HEK293T (cell line): ENCODE measurements at regions not wholly inside any gene's neighbourhood (a gene's known extent, or its start where the extent isn't known, plus 50 kb on each side); places are given as distances from the start of the nearest gene placed in this dataset.

ENCODE experiments used
- CTCF ChIA-PET: fragments of 350-600 bp; formaldehyde crosslinking; extraction: SDS; loops from one replicate; lab custom pipeline; 2021; ENCODE audit warnings: antibody characterized with exemption, inconsistent platforms; lab: Yijun Ruan, JAX
- POLR2A ChIA-PET: fragments of 350-600 bp; formaldehyde crosslinking; extraction: SDS; loops from one replicate; lab custom pipeline; 2020; ENCODE audit warnings: antibody characterized with exemption, inconsistent platforms; lab: Yijun Ruan, JAX
- DNase-seq: peaks from one replicate; pipeline ENCODE4 v3.0.0; 2012; ENCODE audit warnings: mixed read lengths; ENCODE audit errors: extremely low spot score
- ARNT ChIP-seq: fragments of 450-650 bp; IDR thresholded peaks from 2 replicates; pipeline ENCODE4 v1.6.1; 2017; ENCODE audit warnings: mild to moderate bottlenecking
- BHLHE40 ChIP-seq: fragments of 450-650 bp; IDR thresholded peaks from 2 replicates; pipeline ENCODE4 v1.6.1; 2016; ENCODE audit warnings: mild to moderate bottlenecking, moderate library complexity, borderline replicate concordance
- CTBP1 ChIP-seq: fragments of 450-650 bp; IDR thresholded peaks from 2 replicates; pipeline ENCODE4 v1.6.1; 2016; ENCODE audit warnings: borderline replicate concordance
- ELF4 ChIP-seq: fragments of 450-650 bp; IDR thresholded peaks from 2 replicates; pipeline ENCODE4 v1.6.1; 2017; ENCODE audit warnings: antibody characterized with exemption
- FOXA1 ChIP-seq: fragments of 450-650 bp; IDR thresholded peaks from 2 replicates; pipeline ENCODE4 v1.6.1; 2016; ENCODE audit warnings: mild to moderate bottlenecking
- FOXK2 ChIP-seq: fragments of 450-650 bp; IDR thresholded peaks from 2 replicates; pipeline ENCODE4 v1.6.1; 2016; ENCODE audit warnings: mild to moderate bottlenecking
- FOXM1 ChIP-seq: fragments of 450-650 bp; IDR thresholded peaks from 2 replicates; pipeline ENCODE4 v1.6.1; 2017; ENCODE audit warnings: mild to moderate bottlenecking, borderline replicate concordance
- HDGF ChIP-seq: fragments of 450-650 bp; IDR thresholded peaks from 2 replicates; pipeline ENCODE4 v1.6.1; 2017; ENCODE audit warnings: antibody characterized with exemption, borderline replicate concordance
- L3MBTL2 ChIP-seq: fragments of 450-650 bp; conservative IDR thresholded peaks from 2 replicates; pipeline ENCODE4 v1.6.1; 2016; ENCODE audit warnings: mild to moderate bottlenecking
- LEF1 ChIP-seq: fragments of 450-650 bp; IDR thresholded peaks from 2 replicates; pipeline ENCODE4 v1.6.1; 2017; ENCODE audit warnings: mild to moderate bottlenecking, borderline replicate concordance
- NFRKB ChIP-seq: fragments of 450-650 bp; IDR thresholded peaks from 2 replicates; pipeline ENCODE4 v1.6.1; 2016; ENCODE audit warnings: mild to moderate bottlenecking, moderate library complexity
- SP1 ChIP-seq: fragments of 450-650 bp; IDR thresholded peaks from 2 replicates; pipeline ENCODE4 v1.6.1; 2017
- SUZ12 ChIP-seq: fragments of 450-650 bp; IDR thresholded peaks from 2 replicates; pipeline ENCODE4 v1.6.1; 2016; ENCODE audit warnings: mild to moderate bottlenecking
- TARDBP ChIP-seq: fragments of 450-650 bp; IDR thresholded peaks from 2 replicates; pipeline ENCODE4 v1.6.1; 2016
- ZNF384 ChIP-seq: fragments of 450-650 bp; IDR thresholded peaks from 2 replicates; pipeline ENCODE4 v1.6.1; 2016
- TF ChIP-seq, protein P1 (sequence below): fragments of 450-650 bp; IDR thresholded peaks from 2 replicates; pipeline ENCODE4 v1.6.1; 2016

GRCh38 chr6:79777713-79778579, 146.8 kb downstream of the SH3BGRL2 start:
- POLR2A ChIA-PET = no interaction called here
- CTCF ChIA-PET = interaction anchor here (0.7 to 1.5 kb wide), 6 partner anchors 8 to 92 kb away, joined by 3 to 19 read pairs (median 3); no protein-coding TSS in a partner anchor
- TF ChIP-seq FOXA1 (no peak), CTBP1 (no peak), FOXK2 (no peak), ELF4 (no peak), SUZ12 (no peak), TARDBP (no peak), L3MBTL2 (no peak), ARNT (no peak), SP1 (no peak), ZNF384 (no peak), FOXM1 (no peak)
- TF ChIP-seq, protein P1, sequence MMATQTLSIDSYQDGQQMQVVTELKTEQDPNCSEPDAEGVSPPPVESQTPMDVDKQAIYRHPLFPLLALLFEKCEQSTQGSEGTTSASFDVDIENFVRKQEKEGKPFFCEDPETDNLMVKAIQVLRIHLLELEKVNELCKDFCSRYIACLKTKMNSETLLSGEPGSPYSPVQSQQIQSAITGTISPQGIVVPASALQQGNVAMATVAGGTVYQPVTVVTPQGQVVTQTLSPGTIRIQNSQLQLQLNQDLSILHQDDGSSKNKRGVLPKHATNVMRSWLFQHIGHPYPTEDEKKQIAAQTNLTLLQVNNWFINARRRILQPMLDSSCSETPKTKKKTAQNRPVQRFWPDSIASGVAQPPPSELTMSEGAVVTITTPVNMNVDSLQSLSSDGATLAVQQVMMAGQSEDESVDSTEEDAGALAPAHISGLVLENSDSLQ = no peak
- DNase-seq = peak; percentile 93

GRCh38 chr6:79776076-79776475, 144.9 kb downstream of the SH3BGRL2 start:
- POLR2A ChIA-PET = no interaction called here
- CTCF ChIA-PET = interaction anchor here (1.1 kb wide), 1 partner anchor 94 kb away, joined by 3 read pairs; no protein-coding TSS in a partner anchor
- TF ChIP-seq SUZ12 (no peak), FOXK2 (no peak), BHLHE40 (no peak), NFRKB (no peak), TARDBP (no peak), SP1 (no peak), FOXM1 (no peak)
- TF ChIP-seq, protein P1 = no peak
- DNase-seq = no peak

DNA sequence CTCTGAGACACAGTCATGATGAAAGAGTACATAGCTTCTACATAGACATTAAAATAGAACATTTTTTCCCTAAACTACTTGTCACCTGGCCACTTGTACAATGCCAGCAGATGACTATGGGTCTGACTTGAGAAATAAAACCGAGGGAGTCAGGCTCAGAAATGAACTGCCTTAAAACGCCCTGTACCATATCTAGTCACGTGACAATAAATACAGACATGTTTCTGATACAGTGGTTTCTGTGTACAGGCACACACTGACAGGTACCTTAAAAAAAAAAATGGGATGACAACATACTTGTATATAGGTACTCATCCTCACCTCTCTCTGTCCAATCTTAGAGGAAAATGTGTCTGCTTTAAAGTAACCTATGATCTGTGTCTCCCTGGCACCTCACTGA, 144.1 kb downstream of the SH3BGRL2 start:
- no peak for DNase-seq
- TF ChIP-seq ZNF384 = no peak
- ChIA-PET CTCF (interaction anchor here (0.6 to 1.1 kb wide), 2 partner anchors 9 to 94 kb away, joined by 3 read pairs; no protein-coding TSS in a partner anchor), POLR2A (no interaction called here)

GRCh38 chr6:79764747-79765146, 133.6 kb downstream of the SH3BGRL2 start:
- DNase-seq = no peak
- TF ChIP-seq HDGF = no peak
- no peak for TF ChIP-seq TARDBP
- TF ChIP-seq LEF1 = no peak
- POLR2A ChIA-PET = no interaction called here
- CTCF ChIA-PET = no interaction called here

DNA sequence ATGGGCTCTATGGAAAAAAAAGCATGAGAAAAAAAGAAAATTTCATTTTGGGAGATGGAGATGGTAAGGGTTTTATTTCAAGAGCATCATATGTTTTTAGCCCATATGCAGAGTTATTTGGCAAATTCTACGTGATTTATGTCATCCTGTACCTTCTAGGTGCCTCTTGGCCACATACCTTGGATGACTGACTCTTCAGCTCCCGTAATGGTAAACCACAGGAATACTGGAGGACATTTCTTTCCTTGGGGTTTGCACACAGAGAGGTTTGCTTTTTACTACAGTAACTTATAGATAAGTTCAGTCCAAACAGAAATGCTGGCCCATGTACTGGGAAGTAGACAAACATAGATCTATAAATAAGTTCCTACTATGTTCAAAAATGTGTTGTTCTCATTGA, 132.2 kb downstream of the SH3BGRL2 start:
- DNase-seq = no peak
- CTCF ChIA-PET = interaction anchor here (1.4 to 1.8 kb wide), 3 partner anchors 48 to 107 kb away, joined by 7 to 10 read pairs (median 8); no protein-coding TSS in a partner anchor
- TF ChIP-seq SUZ12 (no peak), BHLHE40 (no peak), HDGF (no peak), LEF1 (no peak), L3MBTL2 (no peak), SP1 (no peak), FOXA1 (no peak), NFRKB (no peak), ELF4 (no peak), ARNT (no peak), FOXM1 (no peak), CTBP1 (no peak), TARDBP (no peak)
- TF ChIP-seq, protein P1 = no peak
- POLR2A ChIA-PET = no interaction called here

- DNase-seq = peak; percentile 23
- no peak for TF ChIP-seq ARNT
- TF ChIP-seq, protein P1 = no peak
- TF ChIP-seq TARDBP = no peak
- TF ChIP-seq SP1 = no peak
- TF ChIP-seq FOXK2 = no peak
- no peak for TF ChIP-seq CTBP1
- no peak for TF ChIP-seq BHLHE40
- no peak for TF ChIP-seq L3MBTL2
- no peak for TF ChIP-seq SUZ12
- TF ChIP-seq FOXM1 = no peak
- TF ChIP-seq ELF4 = no peak
- TF ChIP-seq ZNF384 = no peak
- no peak for TF ChIP-seq LEF1
- TF ChIP-seq NFRKB = no peak
- CTCF ChIA-PET = interaction anchor here (1.4 to 1.8 kb wide), 3 partner anchors 49 to 107 kb away, joined by 7 to 10 read pairs (median 8); no protein-coding TSS in a partner anchor
- POLR2A ChIA-PET = no interaction called here
Observed at GRCh38 chr6:79762370-79762769, 131.2 kb downstream of the SH3BGRL2 start.
